Activated naive CD8-positive, alpha-beta T cell treated with anti-CD3 and anti-CD28 coated beads, Interleukin-2, amount 10 ng/mL, durations not matched to agents 7 days and 5 days (primary cell): ENCODE measurements at regions not wholly inside any gene's neighbourhood (a gene's known extent, or its start where the extent isn't known, plus 50 kb on each side); places are given as distances from the start of the nearest gene placed in this dataset.

ENCODE experiments used
- ATAC-seq: fragments of 150-1000 bp; cut with Tn5 transposase; one replicate; pipeline ENCODE4 v1.10.0; 2021; ENCODE audit warnings: low read depth, moderate library complexity
- POLR2A ChIA-PET: fragments of 350-600 bp; sonication (Branson Sonifier 250); formaldehyde crosslinking; loops from one replicate; lab custom pipeline; 2021; ENCODE audit warnings: antibody characterized with exemption; lab: Charles Lee
- DNase-seq: peaks from one replicate; pipeline ENCODE4 v3.0.0; 2021
- H3K27ac Mint-ChIP-seq: one replicate; pipeline ENCODE4 v1.8.0; 2022; ENCODE audit warnings: mild to moderate bottlenecking, mixed read lengths
- H3K27me3 Mint-ChIP-seq: one replicate; pipeline ENCODE4 v1.8.0; 2022; ENCODE audit warnings: mild to moderate bottlenecking, moderate library complexity, mixed read lengths
- H3K36me3 Mint-ChIP-seq: one replicate; pipeline ENCODE4 v1.8.0; 2021; ENCODE audit warnings: mild to moderate bottlenecking, mixed read lengths
- H3K4me1 Mint-ChIP-seq: one replicate; pipeline ENCODE4 v1.8.0; 2021; ENCODE audit warnings: mixed read lengths
- H3K4me3 Mint-ChIP-seq: one replicate; pipeline ENCODE4 v1.8.0; 2022; ENCODE audit warnings: mild to moderate bottlenecking, moderate library complexity, mixed read lengths
- H3K9me3 Mint-ChIP-seq: one replicate; pipeline ENCODE4 v1.8.0; 2021; ENCODE audit warnings: mixed read lengths

- no peaks in the 10 kb centered on the region for H3K4me1 Mint-ChIP-seq
- no peak overlapping the region for H3K4me3 Mint-ChIP-seq
- POLR2A ChIA-PET: no interaction called here
- no peak for DNase-seq
- H3K27me3 Mint-ChIP-seq: peaks cover 38% of the 10 kb centered on the region
- ATAC-seq: no peak
- no peak overlapping the region for H3K27ac Mint-ChIP-seq
- peaks cover 3% of the 10 kb centered on the region for H3K9me3 Mint-ChIP-seq
- no peaks in the 10 kb centered on the region for H3K36me3 Mint-ChIP-seq
These were observed 323.1 kb upstream of the CCDC196 start for GRCh38 chr14:66163023-66163422.

DNA sequence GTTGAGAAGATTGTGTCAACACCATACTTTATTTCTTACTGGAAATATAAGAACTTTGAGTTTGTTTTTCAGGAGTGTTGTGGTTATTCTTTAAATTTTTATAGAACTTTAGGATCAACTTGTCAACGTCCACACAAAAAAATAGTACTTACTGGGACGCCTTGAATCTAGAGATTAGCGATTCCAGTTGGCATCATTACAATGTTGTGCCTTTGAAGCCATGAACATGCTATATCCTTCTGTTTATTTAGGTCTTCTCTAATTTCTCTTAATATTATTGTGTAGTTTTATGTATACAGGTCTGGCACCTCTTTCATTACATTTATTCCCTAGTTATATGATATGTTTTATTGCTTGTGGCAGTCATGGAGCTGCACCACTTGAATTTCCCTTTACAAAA, 320.8 kb upstream of the CCDC196 start:
- DNase-seq (no peak), ATAC-seq (no peak)
- H3K4me3 Mint-ChIP-seq: no peak overlapping the region
- no peaks in the 10 kb centered on the region for H3K36me3 Mint-ChIP-seq
- peaks cover 43% of the 10 kb centered on the region for H3K27me3 Mint-ChIP-seq
- peaks cover 3% of the 10 kb centered on the region for H3K9me3 Mint-ChIP-seq
- H3K27ac Mint-ChIP-seq: no peak overlapping the region
- POLR2A ChIA-PET: no interaction called here
- H3K4me1 Mint-ChIP-seq: no peaks in the 10 kb centered on the region

DNA sequence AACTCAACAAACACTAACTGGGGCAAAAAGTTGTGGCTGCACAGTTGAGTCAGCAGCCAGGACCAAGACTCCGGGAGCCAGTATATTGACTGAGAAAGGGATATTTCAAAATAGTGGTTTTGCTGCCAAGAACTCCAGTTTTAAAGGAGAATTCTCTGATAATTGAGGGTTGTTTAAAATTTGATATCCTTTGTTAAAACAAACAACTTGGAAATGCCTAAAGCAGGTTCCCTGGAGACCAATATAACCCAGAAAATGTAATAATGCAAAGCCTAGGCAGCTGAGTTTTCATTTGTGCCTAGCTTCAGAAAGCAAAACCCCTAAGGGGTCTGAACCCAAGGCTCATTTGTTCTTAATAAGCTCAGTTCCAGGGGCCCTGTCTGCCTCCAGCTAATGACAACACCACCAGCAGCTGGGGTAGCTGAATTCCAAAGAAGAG, 311.7 kb upstream of the CCDC196 start:
- Mint-ChIP-seq H3K36me3 (no peaks in the 10 kb centered on the region), H3K27ac (no peak overlapping the region), H3K4me1 (no peaks in the 10 kb centered on the region), H3K27me3 (peaks cover 31% of the 10 kb centered on the region), H3K4me3 (no peak overlapping the region), H3K9me3 (no peaks in the 10 kb centered on the region)
- POLR2A ChIA-PET: no interaction called here
- no peak for ATAC-seq
- DNase-seq: no peak

DNA sequence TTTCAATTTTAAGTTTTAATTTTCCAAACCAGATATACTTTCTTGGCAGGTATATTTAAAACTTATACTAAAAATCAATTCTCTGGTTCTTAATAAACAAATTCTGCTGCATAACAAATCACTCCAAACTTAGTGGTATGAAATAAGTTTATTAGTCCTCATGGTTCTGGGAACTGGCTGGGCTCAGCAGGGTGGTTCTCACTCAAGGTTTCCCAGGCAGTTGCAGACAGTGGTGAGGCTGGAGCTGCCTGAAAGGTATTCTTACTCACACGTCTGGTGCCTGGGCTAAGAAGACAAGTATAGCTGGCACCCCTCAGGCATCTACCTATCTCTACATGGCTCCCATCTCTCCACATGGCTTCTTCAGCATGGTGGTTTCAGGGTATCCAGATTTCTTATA, 308.2 kb upstream of the CCDC196 start:
- DNase-seq (no peak), ATAC-seq (no peak)
- no peak overlapping the region for H3K27ac Mint-ChIP-seq
- no peak overlapping the region for H3K4me3 Mint-ChIP-seq
- POLR2A ChIA-PET: no interaction called here
- no peaks in the 10 kb centered on the region for H3K36me3 Mint-ChIP-seq
- no peaks in the 10 kb centered on the region for H3K4me1 Mint-ChIP-seq
- H3K27me3 Mint-ChIP-seq: peaks cover 14% of the 10 kb centered on the region
- no peaks in the 10 kb centered on the region for H3K9me3 Mint-ChIP-seq

DNA sequence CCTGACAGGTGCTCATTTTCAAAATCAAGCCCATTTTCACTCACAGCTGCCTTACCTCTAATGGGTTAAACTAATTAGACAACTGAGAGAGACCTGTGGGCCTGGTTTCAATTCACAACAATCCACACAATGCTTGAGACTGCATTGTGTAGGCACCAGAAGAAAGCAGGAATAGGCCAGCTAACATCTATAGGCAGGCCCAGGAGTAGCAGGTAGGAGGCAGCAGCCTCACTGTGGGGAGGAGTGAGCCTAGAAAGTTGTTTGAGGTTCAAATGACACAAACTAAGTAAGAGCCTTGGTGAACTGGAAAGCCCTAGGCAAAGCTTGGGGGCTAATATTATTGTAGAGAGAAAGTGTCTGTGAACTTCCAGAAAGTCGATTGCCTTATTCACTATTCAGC, 289.5 kb upstream of the CCDC196 start:
- ATAC-seq (no peak), DNase-seq (no peak)
- no peaks in the 10 kb centered on the region for H3K36me3 Mint-ChIP-seq
- peaks cover 16% of the 10 kb centered on the region for H3K27me3 Mint-ChIP-seq
- no peaks in the 10 kb centered on the region for H3K4me1 Mint-ChIP-seq
- H3K27ac Mint-ChIP-seq: no peak overlapping the region
- peaks cover 3% of the 10 kb centered on the region for H3K9me3 Mint-ChIP-seq
- POLR2A ChIA-PET: no interaction called here
- H3K4me3 Mint-ChIP-seq: no peak overlapping the region

- H3K4me3 Mint-ChIP-seq: no peak overlapping the region
- DNase-seq (no peak), ATAC-seq (no peak)
- H3K36me3 Mint-ChIP-seq: no peaks in the 10 kb centered on the region
- no peak overlapping the region for H3K27ac Mint-ChIP-seq
- H3K4me1 Mint-ChIP-seq: no peaks in the 10 kb centered on the region
- POLR2A ChIA-PET: no interaction called here
- peaks cover 11% of the 10 kb centered on the region for H3K27me3 Mint-ChIP-seq
- H3K9me3 Mint-ChIP-seq: peaks cover 3% of the 10 kb centered on the region
These were observed 288.9 kb upstream of the CCDC196 start for GRCh38 chr14:66197276-66197675.

DNA sequence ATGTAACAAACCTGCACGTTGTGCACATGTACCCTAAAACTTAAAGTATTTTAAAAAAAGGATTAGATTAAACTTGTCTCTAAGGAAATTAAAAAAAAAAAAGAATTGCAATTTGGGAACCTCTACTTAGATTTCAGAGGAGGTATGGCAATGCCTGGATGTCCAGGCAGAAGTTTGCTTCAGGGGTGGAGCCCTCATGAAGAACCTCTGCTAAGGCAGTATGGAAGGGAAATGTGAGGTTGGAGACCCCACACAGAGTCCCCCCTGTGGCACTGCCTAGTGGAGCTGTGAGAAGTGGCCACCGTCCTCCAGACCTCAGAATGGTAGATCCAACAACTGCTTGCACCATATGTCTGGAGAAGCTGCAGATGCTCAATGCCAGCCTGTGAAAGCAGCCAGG, 279.6 kb upstream of the CCDC196 start:
- Mint-ChIP-seq H3K9me3 (peaks cover 10% of the 10 kb centered on the region), H3K27me3 (peaks cover 4% of the 10 kb centered on the region), H3K36me3 (no peaks in the 10 kb centered on the region), H3K4me1 (no peaks in the 10 kb centered on the region), H3K4me3 (no peak overlapping the region), H3K27ac (no peak overlapping the region)
- no peak for ATAC-seq
- no peak for DNase-seq
- POLR2A ChIA-PET: no interaction called here

GRCh38 chr14:66216763-66217162, 269.4 kb upstream of the CCDC196 start:
- Mint-ChIP-seq H3K36me3 (no peaks in the 10 kb centered on the region), H3K4me1 (peaks cover 6% of the 10 kb centered on the region), H3K9me3 (peaks cover 20% of the 10 kb centered on the region)

DNA sequence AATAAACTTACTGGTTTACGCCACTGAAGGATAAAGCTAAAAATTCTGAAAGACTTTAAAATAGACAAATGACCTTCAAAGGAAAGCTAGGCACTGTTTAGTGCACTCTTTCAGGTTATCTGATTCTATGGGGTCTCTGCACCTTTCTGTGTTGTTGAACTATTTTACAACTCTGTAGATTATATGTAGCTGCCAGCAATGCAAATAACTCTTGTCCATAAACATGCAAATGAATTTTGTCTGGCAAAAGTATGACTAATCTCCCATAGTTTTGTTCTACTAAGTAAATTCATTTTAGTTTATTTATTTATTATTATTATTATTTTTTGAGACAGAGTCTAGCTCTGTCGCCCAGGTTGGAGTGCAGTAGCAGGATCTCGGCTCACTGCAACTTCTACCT, 266.3 kb upstream of the CCDC196 start:
- peaks cover 11% of the 10 kb centered on the region for H3K27me3 Mint-ChIP-seq
- POLR2A ChIA-PET: no interaction called here
- H3K4me3 Mint-ChIP-seq: no peak overlapping the region
- no peaks in the 10 kb centered on the region for H3K36me3 Mint-ChIP-seq
- peaks cover 17% of the 10 kb centered on the region for H3K9me3 Mint-ChIP-seq
- no peaks in the 10 kb centered on the region for H3K4me1 Mint-ChIP-seq
- H3K27ac Mint-ChIP-seq: no peak overlapping the region
- ATAC-seq (no peak), DNase-seq (no peak)

More at GRCh38 chr14:66216763-66217162, 269.4 kb upstream of the CCDC196 start:
- Mint-ChIP-seq H3K27ac (no peak overlapping the region), H3K27me3 (peaks cover 13% of the 10 kb centered on the region), H3K4me3 (no peak overlapping the region)
- ATAC-seq (no peak), DNase-seq (no peak)
- POLR2A ChIA-PET: no interaction called here

GRCh38 chr14:66224492-66225178, 261.5 kb upstream of the CCDC196 start:
- no peaks in the 10 kb centered on the region for H3K4me1 Mint-ChIP-seq
- DNase-seq (no peak), ATAC-seq (no peak)
- peaks cover 2% of the 10 kb centered on the region for H3K27me3 Mint-ChIP-seq
- H3K27ac Mint-ChIP-seq: no peak overlapping the region
- H3K9me3 Mint-ChIP-seq: peaks cover 9% of the 10 kb centered on the region
- no peak overlapping the region for H3K4me3 Mint-ChIP-seq
- POLR2A ChIA-PET: no interaction called here
- H3K36me3 Mint-ChIP-seq: no peaks in the 10 kb centered on the region

DNA sequence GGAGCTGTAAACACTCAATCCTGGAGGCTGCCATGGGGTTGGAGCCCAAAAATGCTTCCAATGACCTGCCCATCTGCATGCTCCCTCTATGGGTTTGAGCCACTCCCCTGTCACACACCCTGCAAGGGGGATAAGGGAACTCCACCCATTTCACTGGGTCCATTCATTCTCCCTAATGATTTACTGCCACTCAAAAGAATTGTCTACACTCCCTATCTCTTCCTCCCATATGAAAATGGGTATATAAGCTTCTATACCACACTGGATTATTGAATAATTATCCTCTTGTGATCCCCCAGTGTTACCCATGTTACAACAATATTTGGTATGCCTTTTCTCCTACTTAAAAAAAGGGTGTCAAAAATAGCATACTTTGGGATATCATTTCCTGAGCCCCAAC, 260.8 kb upstream of the CCDC196 start:
- POLR2A ChIA-PET: no interaction called here
- H3K4me3 Mint-ChIP-seq: no peak overlapping the region

DNA sequence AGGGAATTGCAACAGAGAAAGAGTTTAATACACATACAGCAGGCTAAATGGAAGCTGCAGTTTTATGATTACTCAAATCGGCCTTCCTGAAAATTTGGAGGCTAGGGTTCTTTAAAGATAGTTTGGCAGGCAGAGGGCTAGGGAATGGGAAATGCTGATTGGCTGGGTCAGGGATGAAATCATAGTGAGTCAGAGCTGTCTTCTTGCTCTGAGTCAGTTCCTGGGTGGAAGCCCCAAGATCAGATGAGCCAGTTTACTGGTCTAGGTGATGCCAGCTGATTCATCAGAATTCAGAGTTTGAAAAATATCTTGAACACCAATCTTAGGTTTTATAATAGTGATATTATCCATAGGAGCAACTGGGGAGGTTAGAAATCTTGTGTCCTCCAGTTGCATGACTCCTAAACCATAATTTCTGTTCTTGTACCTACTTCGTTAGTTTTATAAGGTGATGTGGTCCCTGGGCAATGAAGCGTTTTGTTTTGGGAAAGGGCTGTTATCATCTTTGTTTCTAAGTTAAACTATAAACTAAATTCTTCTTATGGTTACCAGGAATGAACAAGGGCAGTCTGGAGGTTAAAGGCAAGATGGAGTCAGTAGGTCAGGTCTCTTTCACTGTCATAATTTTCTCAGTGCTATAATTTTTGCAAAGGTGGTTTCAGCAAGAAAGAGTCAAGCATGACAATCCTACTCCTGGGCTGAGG, 257.8 kb upstream of the CCDC196 start:
- no peak for DNase-seq
- no peaks in the 10 kb centered on the region for H3K36me3 Mint-ChIP-seq
- peaks cover 13% of the 10 kb centered on the region for H3K9me3 Mint-ChIP-seq
- H3K27ac Mint-ChIP-seq: no peak overlapping the region
- no peak overlapping the region for H3K4me3 Mint-ChIP-seq
- no peak for ATAC-seq
- POLR2A ChIA-PET: no interaction called here
- H3K27me3 Mint-ChIP-seq: peaks cover 13% of the 10 kb centered on the region
- H3K4me1 Mint-ChIP-seq: no peaks in the 10 kb centered on the region

More for the DNA sequence above, 260.8 kb upstream of the CCDC196 start:
- H3K9me3 Mint-ChIP-seq: peaks cover 10% of the 10 kb centered on the region
- H3K27ac Mint-ChIP-seq: no peak overlapping the region
- H3K36me3 Mint-ChIP-seq: no peaks in the 10 kb centered on the region
- ATAC-seq: no peak
- no peak for DNase-seq
- H3K4me1 Mint-ChIP-seq: no peaks in the 10 kb centered on the region
- peaks cover 2% of the 10 kb centered on the region for H3K27me3 Mint-ChIP-seq

DNA sequence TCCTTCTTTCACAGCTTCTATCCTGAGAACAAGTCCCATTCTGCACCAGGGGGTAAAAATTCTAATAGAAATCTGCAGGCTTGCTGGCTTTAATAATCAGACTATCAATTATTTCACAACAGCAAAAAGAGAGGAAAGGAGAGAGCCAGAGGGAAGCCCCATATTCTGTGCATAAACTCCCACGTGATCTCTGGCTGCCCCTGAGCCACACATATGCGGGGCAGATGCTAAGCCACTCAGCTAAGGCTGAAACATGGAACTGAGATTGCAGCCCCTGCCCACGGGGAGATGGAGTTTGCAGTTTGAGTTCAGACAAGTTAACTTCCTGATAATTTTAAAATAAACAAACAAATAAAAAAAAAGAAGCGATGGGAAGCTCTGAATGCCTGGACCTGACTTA, 254.4 kb upstream of the CCDC196 start:
- H3K27me3 Mint-ChIP-seq: peaks cover 25% of the 10 kb centered on the region
- no peak for ATAC-seq
- peaks cover 11% of the 10 kb centered on the region for H3K9me3 Mint-ChIP-seq
- DNase-seq: no peak
- POLR2A ChIA-PET: no interaction called here
- H3K4me1 Mint-ChIP-seq: no peaks in the 10 kb centered on the region
- no peak overlapping the region for H3K27ac Mint-ChIP-seq
- H3K4me3 Mint-ChIP-seq: no peak overlapping the region
- no peaks in the 10 kb centered on the region for H3K36me3 Mint-ChIP-seq

- H3K27me3 Mint-ChIP-seq: peaks cover 29% of the 10 kb centered on the region
- DNase-seq (no peak), ATAC-seq (no peak)
- H3K4me1 Mint-ChIP-seq: no peaks in the 10 kb centered on the region
- no peak overlapping the region for H3K4me3 Mint-ChIP-seq
- peaks cover 5% of the 10 kb centered on the region for H3K9me3 Mint-ChIP-seq
- no peaks in the 10 kb centered on the region for H3K36me3 Mint-ChIP-seq
- no peak overlapping the region for H3K27ac Mint-ChIP-seq
- POLR2A ChIA-PET: no interaction called here
These were observed 252.6 kb upstream of the CCDC196 start for GRCh38 chr14:66233591-66233990.
